ENCODE measurements at regions not wholly inside any gene's neighbourhood (a gene's known extent, or its start where the extent isn't known, plus 50 kb on each side); places are given as distances from the start of the nearest gene placed in this dataset.

DNA sequence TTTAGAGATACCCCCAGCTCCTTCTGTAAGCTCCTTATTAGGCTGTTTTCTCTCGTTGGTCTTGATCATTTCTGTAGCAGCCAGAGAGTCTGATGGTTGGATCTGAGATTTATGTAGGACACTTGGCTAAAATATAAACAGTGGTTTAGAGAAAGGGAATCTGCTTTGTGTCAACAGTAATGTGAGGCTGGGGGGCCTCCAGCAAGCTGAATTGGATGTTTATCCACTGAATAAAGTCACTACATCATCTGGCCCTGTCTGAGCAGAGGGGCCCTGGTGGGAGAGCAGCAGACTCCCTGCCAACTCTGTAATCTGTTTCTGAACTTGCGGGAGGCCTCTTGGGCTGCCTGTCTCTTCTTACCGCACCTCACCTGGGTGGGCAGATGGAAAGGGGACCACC is 328.5 kb upstream of the PLET1 start:
- no peak for TF ChIP-seq TAF1 (IDR thresholded peaks at IDR 0.05; ENCODE audit: low read depth, low read length)
- TF ChIP-seq POLR2AphosphoS5 (IDR thresholded peaks at IDR 0.05; ENCODE audit: low read depth, low read length): no peak

Measured in GM12891 (cell line).